Stromal cell of bone marrow (primary cell): ENCODE measurements at regions not wholly inside any gene's neighbourhood (a gene's known extent, or its start where the extent isn't known, plus 50 kb on each side); places are given as distances from the start of the nearest gene placed in this dataset.
"Not testable (repeated sequence)": the region's sequence is repeated elsewhere in the genome, so short reads cannot be mapped to it uniquely, and the experiment has no call there.

Experiments used
- DNase-seq: peaks from one replicate; pipeline ENCODE4 v3.0.0-alpha.2; 2012; ENCODE audit warnings: low read depth

- no peak for DNase-seq
These were observed 354.4 kb upstream of the WWC1 start for GRCh38 chr5:167936944-167937634.

GRCh38 chr5:167937635-167937998 lies 353.8 kb upstream of the WWC1 start:
- DNase-seq, result no peak

- no peak for DNase-seq
These were observed 351.8 kb upstream of the WWC1 start for GRCh38 chr5:167939686-167940085.

DNA sequence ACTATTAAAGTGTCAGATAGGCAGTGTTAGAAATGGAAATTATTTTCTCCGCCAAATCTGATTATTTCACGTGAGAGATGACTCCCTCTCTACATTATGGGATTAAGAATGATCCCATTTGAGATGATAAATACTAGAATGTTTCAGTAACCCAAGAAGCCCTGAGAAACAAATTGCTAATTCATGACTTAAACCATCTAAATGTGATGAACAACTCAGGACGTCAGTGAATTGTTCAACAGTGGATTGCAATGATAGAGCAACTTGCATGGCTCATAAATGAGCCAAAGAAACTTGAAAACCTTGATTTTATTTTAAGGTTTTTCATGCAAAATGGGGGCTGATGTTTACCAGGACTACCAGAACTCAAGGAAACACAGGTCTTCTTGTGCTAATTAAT lies 350.5 kb upstream of the WWC1 start:
- DNase-seq, result no peak

- DNase-seq, result not testable (repeated sequence)
These were observed 349.9 kb upstream of the WWC1 start for GRCh38 chr5:167941556-167941955.

- no peak for DNase-seq
These were observed 348.1 kb upstream of the WWC1 start for GRCh38 chr5:167943343-167943742.

DNA sequence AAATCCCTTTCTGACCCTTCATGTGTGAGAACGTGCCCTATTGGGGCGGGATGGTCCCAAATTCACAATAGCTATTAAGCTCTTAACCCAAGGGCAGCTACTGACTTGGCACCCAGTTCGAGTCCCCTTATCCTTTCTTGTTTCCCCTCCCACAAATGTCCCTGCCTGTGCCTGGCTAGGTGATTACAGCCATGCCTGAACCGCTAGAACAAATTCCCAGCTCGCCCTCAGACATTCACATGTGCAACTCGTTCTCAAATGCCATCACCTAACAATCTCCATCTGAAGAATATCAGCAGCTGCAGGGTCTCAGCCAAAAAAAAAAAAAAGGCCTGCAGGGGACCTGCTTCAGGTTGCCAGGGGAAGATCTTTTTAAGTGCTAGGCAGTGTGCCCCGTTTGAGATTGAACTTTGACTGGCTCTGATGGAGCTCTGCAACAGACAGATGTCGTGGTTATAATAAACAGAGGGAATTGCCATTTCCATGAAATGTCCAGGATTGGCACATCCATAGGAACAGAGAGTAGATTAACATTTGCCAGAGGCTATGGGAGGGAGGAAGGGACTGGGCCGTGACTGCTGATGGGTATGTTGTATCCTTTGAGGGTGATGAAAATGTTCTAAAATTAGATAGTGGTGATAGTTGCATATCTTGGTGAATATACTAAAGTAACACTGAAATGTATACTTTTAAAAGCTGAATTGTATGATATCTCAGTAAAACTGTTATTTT lies 347.2 kb upstream of the WWC1 start:
- no peak for DNase-seq

DNA sequence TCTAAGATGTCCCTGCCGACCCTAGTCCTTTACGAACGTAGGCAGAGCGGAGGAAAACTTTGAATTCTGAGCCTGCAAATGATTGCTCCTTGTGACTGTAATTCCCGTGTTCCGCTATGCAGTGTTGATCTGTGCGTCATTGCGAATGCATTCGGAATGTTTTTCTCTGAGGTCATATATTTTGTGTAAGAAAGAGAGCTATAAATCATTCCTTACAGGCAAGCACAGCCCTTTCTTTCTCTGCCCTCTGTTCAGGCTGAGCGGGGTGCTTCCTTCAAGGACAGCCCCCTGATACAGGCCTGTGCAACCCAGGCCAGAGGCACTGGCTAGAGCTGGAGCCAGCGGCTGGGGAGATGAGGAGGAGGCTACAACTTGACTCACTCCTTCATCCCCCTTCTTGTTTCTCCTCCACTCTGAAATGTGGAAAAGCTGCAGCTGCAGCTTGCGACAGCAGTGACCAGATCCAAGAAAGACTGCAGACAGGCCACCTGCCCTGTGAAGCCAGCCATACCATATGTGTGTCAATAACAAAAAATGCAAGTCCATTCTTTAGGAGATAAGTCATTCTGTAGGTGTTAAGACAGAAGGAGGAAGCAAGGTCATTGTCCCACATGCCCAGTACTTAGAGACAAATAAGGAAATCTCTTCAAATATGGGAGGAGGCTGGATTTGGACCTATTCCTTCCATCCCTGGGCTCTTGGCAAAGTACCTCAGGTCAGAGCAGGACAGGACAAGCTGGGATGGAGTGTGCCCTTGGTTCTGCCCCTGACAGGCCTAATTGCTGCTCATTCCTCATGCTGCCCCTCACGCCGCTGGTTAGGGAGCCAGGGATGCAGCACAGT lies 345.7 kb upstream of the WWC1 start:
- no peak for DNase-seq

DNA sequence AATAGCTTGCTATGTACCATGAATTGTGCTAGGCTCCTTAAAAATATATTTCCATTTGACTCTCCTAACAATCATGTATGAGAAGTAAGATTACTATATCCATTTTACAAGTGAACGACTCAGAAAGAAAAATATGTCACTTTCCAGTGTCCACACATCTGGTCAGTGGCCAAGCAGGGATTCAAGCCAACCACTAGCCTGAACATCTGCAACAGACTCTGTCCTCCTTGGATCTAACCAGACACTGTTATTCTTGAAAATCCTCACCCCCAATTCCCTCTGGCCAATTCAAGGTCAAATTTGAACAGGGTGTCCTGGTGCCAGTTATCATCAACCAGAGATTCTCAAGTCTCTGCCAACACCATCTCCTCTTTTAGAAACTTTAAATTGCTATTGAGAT lies 344.1 kb upstream of the WWC1 start:
- no peak for DNase-seq

GRCh38 chr5:167948251-167948650 lies 343.2 kb upstream of the WWC1 start:
- no peak for DNase-seq

GRCh38 chr5:167949435-167949834 lies 342.0 kb upstream of the WWC1 start:
- DNase-seq, result no peak

- no peak for DNase-seq
These were observed 341.2 kb upstream of the WWC1 start for GRCh38 chr5:167950126-167950721.

DNA sequence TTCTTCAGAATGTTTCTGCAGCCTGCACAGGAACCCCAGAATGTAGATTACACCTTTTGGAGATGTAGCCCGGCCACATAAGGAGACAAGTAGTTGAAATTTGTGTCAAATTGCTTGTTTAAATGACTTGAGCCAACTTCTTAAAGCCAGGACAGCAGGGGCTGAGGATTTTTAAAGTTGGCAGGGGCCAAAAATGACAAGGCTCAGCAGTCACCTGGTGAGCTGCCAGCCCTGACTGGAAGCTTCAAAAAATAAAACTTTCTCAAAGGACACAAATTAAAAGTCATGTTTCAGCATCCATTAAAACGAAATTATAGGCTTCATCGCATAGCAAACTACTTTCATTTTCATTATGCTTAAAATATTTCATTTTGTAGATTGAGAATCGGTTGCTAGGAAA lies 340.3 kb upstream of the WWC1 start:
- DNase-seq, result no peak

- DNase-seq, result no peak
These were observed 339.0 kb upstream of the WWC1 start for GRCh38 chr5:167952278-167952995.

DNA sequence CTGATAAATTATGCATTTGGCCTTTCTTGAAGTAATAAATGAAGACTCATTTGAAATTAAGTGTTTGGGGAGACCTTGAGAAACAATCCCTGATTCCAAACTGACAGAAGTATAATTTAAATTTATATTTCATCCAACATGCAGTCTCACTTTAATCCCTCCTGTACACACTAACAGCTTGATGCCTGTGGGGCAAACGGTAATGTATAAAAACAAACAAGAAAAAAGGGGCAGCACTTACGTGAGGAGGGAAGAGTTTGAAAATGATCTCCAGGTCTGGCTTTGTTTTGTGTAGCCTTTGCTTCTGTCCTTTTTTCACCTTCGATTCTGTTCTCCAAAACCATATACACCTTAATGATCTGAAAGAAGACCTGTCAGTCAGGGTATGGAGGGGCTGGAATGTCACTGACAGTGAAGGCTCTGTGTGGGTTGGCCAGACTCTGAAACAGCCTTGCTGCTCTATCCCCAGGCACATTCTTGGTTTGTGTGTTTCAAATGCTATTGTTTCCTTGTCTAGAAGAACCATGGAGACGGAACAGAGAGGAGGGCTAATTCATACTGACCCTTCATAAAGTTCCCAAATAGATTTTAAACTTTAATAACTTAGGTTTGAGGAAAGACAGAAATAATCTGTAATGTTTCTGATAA lies 338.2 kb upstream of the WWC1 start:
- DNase-seq, result no peak

GRCh38 chr5:167961731-167962130 lies 329.7 kb upstream of the WWC1 start:
- no peak for DNase-seq

GRCh38 chr5:167964529-167964928 lies 326.9 kb upstream of the WWC1 start:
- no peak for DNase-seq

- no peak for DNase-seq
These were observed 325.7 kb upstream of the WWC1 start for GRCh38 chr5:167965710-167966109.

DNA sequence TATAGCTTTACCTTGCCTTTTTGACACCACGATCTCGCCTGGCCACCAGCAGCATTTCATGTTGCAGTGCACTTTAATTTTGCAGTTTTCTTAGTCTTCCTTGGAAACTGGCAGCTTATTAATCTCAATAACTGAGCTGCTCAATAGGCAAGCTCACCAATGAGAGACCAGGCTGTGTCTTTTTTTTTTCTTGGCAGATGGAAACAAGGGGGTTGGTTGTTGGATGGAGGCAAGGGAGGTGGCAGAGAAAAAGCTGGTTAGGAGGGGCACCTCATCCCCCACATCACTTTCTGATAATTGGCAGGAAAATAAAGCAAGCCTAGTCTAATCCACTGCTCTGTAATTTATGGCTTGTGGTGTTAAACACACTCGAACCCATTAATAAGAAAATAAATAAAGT lies 324.5 kb upstream of the WWC1 start:
- no peak for DNase-seq

GRCh38 chr5:167967494-167968177 lies 323.8 kb upstream of the WWC1 start:
- DNase-seq, result no peak

DNA sequence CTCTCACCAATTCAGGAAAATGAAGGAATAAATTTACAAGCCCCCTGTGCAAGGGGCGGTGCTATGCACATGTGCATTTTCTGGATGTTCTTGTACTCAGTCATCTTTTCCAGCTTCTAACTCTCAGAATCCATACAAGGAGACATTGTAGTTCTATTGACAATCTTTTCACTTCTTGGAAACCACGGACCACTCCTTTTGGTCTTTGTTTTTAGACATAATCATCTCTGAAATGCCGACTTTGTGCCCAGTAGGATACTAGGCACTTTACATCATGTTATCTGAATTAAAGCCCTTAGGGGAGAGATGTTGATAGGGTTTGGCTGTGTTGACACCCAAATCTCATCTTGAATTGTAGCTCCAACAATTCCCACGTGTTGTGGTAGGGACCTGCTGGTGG lies 322.6 kb upstream of the WWC1 start:
- DNase-seq, result no peak
